HG03175 (cell line): ENCODE measurements at regions not wholly inside any gene's neighbourhood (a gene's known extent, or its start where the extent isn't known, plus 50 kb on each side); places are given as distances from the start of the nearest gene placed in this dataset.
"Not testable (repeated sequence)": the region's sequence is repeated elsewhere in the genome, so short reads cannot be mapped to it uniquely, and the experiment has no call there.

ENCODE experiments used
- ATAC-seq: cut with Tn5 transposase; IDR thresholded peaks from one replicate; pipeline ENCODE4 v1.9.1; 2021; ENCODE audit warnings: mild to moderate bottlenecking, moderate library complexity; ENCODE audit not compliant: unreplicated experiment

GRCh38 chr4:54571293-54572151 is 86.2 kb upstream of the KIT start:
- no peak for ATAC-seq

DNA sequence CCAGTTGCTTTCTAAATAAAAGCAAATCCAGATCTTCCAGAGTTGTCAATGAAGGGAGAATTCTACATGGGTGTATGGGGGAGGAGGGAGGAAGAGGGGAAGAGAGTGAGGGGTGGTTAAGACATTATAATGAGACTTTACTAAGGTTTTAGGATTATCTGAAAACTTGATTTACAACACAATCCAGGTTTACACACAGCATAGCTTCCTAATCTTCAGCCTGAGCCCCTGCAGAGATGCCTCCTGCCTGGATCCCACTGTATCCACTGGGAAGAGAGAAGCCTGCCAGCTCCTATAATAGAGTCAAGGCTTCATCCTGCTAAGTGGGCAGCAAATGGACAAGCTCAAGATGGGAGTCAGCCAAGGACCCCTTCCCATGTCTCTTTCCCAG is 85.6 kb upstream of the KIT start:
- ATAC-seq: no peak

DNA sequence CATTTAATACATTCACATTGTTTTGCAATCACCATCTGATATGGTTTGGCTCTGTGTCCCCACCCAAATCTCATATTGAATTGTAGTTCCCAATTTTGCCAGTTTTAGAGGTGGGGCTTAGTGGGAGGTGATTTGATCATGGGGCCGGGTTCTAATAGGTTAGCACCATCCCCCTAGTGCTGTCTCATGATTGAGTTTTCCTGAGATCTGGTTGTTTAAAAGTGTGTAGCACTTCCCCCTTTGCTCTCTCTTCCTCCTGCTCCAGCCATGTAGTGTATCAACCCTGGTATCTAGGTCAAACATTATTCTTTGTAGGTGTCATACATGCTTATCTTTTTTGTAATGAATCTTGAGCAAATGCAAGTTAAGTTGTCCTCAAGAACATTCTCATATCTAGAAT is 83.3 kb upstream of the KIT start:
- no peak for ATAC-seq

DNA sequence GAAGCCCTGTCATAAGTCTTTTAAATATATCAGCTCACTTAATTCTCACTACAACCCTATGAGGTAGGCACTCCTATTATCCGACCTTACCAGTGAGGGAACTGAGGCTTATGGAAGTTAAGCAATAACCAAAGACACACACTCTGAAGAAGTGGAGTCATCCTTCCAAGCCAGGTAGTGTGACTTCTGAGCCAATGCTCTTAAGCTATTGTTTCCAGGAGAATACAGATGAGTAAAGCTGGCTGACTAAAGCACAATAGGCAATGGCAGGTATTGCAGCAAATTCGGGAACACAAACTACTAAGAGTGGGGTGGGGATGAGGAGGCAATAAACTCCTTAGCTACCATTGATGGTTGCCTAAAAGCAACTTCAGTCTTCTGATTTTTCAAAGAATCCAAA is 81.8 kb upstream of the KIT start:
- no peak for ATAC-seq

DNA sequence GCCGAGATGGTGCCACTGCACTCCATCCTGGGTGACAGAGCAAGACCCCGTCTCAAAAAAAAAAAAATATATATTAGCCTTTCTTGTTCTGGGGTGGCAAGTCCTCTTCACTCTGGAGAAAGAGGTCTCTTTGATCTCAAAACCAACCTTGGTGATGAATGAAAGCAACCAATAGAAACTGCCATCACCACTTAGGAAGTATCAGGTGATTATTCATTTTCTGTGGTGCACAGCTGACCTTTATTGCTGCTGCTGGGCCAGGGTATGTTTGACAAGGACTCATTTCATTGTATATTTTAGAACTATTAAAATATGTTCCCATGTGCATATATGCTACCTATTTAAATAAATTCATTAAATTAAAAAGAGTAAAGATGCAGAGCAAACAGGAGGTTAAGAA is 76.0 kb upstream of the KIT start:
- ATAC-seq: no peak

GRCh38 chr4:54585321-54586000 is 72.3 kb upstream of the KIT start:
- no peak for ATAC-seq

GRCh38 chr4:54586320-54586955 is 71.3 kb upstream of the KIT start:
- no peak for ATAC-seq

- no peak for ATAC-seq
These were observed 70.5 kb upstream of the KIT start for GRCh38 chr4:54587107-54587891.

GRCh38 chr4:54588404-54588803 is 69.4 kb upstream of the KIT start:
- no peak for ATAC-seq

GRCh38 chr4:54589586-54589985 is 68.2 kb upstream of the KIT start:
- ATAC-seq: no peak

DNA sequence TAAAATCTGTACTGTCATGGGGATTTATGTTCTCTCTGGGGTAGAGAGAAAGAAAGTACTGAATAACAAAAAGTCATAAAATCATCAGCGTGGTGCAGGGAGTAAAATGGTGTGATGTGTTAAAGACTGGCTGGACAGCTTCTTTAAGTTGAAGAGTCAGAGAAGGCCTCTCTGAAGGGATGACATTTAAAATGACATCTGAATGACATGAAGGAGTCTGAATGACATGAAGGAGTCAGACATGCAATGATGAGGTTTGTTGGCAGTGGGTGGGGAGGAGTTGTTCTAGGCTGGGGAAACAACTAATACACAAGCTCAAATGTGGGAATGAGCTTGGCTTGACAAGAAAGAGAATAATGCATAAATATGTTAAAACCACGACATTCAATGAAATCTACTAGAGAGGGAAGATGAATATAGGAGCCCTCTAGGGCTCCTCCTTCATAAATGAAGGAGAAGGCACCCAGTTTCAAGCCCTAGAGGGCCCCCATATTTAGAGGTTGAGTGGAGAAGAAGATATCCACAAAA is 63.9 kb upstream of the KIT start:
- ATAC-seq: no peak

- ATAC-seq: no peak
These were observed 61.6 kb upstream of the KIT start for GRCh38 chr4:54596201-54596600.

GRCh38 chr4:54597678-54598077 is 60.1 kb upstream of the KIT start:
- not testable (repeated sequence) for ATAC-seq

- ATAC-seq: not testable (repeated sequence)
These were observed 55.6 kb upstream of the KIT start for GRCh38 chr4:54602175-54602574.

DNA sequence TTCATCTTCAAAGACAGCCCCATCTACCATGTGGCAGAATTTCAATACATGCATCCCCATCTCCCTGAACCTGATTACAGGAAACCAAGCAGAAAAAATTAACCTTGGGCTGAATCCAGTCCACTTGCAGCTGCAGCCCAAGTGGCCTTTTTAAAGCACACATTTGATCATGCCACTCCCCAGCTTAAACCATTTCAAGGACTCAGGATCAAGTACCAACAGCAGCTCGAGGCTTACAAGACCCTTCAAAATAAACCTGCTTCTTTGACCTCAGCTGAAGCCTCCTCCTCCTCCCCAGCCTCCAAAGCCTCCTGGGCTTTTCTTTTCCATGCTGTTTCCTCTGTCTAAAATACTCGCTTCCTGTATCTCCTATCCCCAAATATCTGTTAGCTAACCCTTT is 50.7 kb upstream of the KIT start:
- no peak for ATAC-seq

DNA sequence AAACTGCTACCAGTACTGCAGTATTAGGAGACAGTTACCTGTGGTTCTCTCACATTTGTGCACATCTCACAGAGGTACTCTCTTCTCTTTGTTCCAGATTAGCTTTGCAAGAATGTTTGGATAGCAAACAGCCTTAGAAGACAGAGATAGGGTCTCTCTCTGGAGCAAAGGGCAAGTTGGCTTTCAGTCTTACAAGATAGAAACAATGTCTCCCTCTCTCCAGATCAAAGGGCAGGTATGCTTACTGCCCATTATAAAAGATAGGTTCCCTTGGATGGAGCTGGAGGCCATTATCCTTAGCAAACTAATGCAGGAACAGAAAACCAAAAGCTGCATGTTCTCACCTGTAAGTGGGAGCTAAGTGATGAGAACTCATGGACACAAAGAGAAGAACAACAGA is 50.2 kb upstream of the KIT start:
- ATAC-seq: no peak
